NT2/D1 (cell line): ENCODE measurements at regions not wholly inside any gene's neighbourhood (a gene's known extent, or its start where the extent isn't known, plus 50 kb on each side); places are given as distances from the start of the nearest gene placed in this dataset.
"Not testable (repeated sequence)": the region's sequence is repeated elsewhere in the genome, so short reads cannot be mapped to it uniquely, and the experiment has no call there.

Source experiments
- DNase-seq: peaks from one replicate; pipeline ENCODE4 v3.0.0-alpha.2; 2011; ENCODE audit warnings: low read depth, low spot score
- H3K27me3 ChIP-seq: 2 replicates; pipeline ENCODE4 v1.6.0; 2011; ENCODE audit warnings: mild to moderate bottlenecking; ENCODE audit not compliant: insufficient read length, insufficient read depth
- H3K36me3 ChIP-seq: 2 replicates; pipeline ENCODE4 v1.6.1; 2011; ENCODE audit warnings: mild to moderate bottlenecking, low read length, mixed read lengths; ENCODE audit not compliant: insufficient read depth, insufficient read length
- H3K4me1 ChIP-seq: 2 replicates; pipeline ENCODE4 v1.5.1; 2011; ENCODE audit not compliant: insufficient read depth, insufficient read length
- H3K4me3 ChIP-seq: 2 replicates; pipeline ENCODE4 v1.5.1; 2011; ENCODE audit warnings: low read depth; ENCODE audit not compliant: insufficient read length
- H3K9ac ChIP-seq: 2 replicates; pipeline ENCODE4 v1.6.0; 2011; ENCODE audit warnings: low read depth; ENCODE audit not compliant: insufficient read length
- H3K9me3 ChIP-seq: 2 replicates; pipeline ENCODE4 v1.5.1; 2011; ENCODE audit warnings: mild to moderate bottlenecking, low read length; ENCODE audit not compliant: insufficient read depth
- SUZ12 ChIP-seq: IDR thresholded peaks from 2 replicates; pipeline ENCODE4 v1.6.1; 2011; ENCODE audit not compliant: insufficient read length, insufficient read depth; ENCODE audit errors: extremely low read depth
- YY1 ChIP-seq: IDR thresholded peaks from 2 replicates; pipeline ENCODE4 v1.6.1; 2011; ENCODE audit not compliant: insufficient read length, insufficient read depth
- ZNF274 ChIP-seq: IDR thresholded peaks from 2 replicates; pipeline ENCODE4 v1.6.1; 2011; ENCODE audit warnings: mild to moderate bottlenecking, low read depth, low read length

GRCh38 chr22:11620921-11621762 lies 3906.8 kb upstream of the OR11H1 start:
- not testable (repeated sequence) for H3K4me3 ChIP-seq, H3K4me1 ChIP-seq, H3K36me3 ChIP-seq, H3K9ac ChIP-seq, H3K9me3 ChIP-seq, DNase-seq, H3K27me3 ChIP-seq

- not testable (repeated sequence) for H3K27me3 ChIP-seq, DNase-seq, H3K9me3 ChIP-seq, H3K9ac ChIP-seq, H3K36me3 ChIP-seq, H3K4me3 ChIP-seq, H3K4me1 ChIP-seq
These were observed 3905.2 kb upstream of the OR11H1 start for GRCh38 chr22:11622774-11623173.

DNA sequence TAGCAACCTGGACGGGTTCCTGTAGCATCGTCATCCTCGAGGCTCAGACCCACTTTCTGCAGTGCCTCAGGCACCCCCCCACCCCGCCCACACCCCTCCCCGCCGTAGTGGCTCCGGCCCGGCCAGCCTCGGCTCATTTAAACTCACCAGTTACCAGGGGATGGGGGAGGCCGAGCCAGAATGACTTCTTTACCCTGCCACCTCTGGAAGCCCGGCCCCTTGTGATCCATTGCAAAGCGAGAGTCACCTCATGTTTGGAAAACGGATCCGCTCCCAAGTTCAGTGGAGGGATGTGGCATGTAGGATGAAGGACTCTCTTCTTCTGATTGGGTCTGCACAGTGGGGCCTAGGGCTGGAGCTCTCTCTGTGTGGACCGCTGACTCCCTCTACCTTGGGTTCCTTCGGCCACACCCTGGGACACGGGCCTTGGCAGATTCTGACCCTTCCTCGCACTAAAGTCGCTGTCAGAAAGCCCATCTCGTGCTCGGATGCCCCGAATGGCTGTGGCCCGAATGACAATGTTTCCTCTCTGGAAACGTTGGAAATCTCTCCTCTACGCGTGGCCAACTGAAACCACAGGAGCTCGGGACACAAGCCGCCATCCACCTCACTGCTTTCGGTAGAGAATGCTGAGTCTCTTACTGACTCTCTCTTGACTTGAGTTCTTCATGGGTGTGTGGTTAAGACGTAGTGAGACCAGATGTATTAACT lies 3902.1 kb upstream of the OR11H1 start:
- not testable (repeated sequence) for H3K4me1 ChIP-seq, DNase-seq, H3K27me3 ChIP-seq, H3K9ac ChIP-seq, H3K36me3 ChIP-seq, H3K4me3 ChIP-seq
- peaks cover 33% of the 10 kb centered on the region; the same call in 1 of the 2 replicates for H3K9me3 ChIP-seq

GRCh38 chr22:11626422-11626773 lies 3901.6 kb upstream of the OR11H1 start:
- DNase-seq: no peak

DNA sequence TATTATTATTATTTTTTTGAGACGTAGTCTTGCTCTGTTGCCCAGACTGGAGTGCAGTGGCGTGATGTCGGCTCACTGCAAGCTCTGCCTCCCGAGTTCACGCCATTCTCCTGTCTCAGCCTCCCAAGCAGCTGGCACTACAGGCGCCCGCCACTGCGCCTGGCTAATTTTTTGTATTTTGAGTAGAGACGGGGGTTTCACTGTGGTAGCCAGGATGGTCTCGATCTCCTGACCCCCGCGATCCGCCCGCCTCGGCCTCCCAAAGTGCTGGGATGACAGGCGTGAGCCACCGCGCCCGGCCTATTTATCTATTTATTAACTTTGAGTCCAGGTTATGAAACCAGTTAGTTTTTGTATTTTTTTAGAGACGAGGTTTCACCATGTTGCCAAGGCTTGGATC lies 3901.0 kb upstream of the OR11H1 start:
- peaks cover 33% of the 10 kb centered on the region; the same call in 1 of the 2 replicates for H3K9me3 ChIP-seq
- not testable (repeated sequence) for H3K4me1 ChIP-seq, H3K9ac ChIP-seq, DNase-seq, H3K4me3 ChIP-seq, H3K27me3 ChIP-seq, H3K36me3 ChIP-seq

More at GRCh38 chr22:11626422-11626773, 3901.6 kb upstream of the OR11H1 start:
- Histone ChIP-seq H3K4me3 (no peak overlapping the region), H3K9ac (no peak overlapping the region), H3K4me1 (no peaks in the 10 kb centered on the region), H3K9me3 (peaks cover 33% of the 10 kb centered on the region; the same call in 1 of the 2 replicates), H3K36me3 (no peaks in the 10 kb centered on the region), H3K27me3 (no peaks in the 10 kb centered on the region)
- TF ChIP-seq SUZ12: no peak
- no peak for TF ChIP-seq ZNF274
- no peak for TF ChIP-seq YY1

- Histone ChIP-seq H3K9me3 (peaks cover 33% of the 10 kb centered on the region; the same call in 1 of the 2 replicates), H3K4me1 (no peaks in the 10 kb centered on the region), H3K27me3 (no peaks in the 10 kb centered on the region), H3K9ac (no peak overlapping the region), H3K36me3 (no peaks in the 10 kb centered on the region), H3K4me3 (no peak overlapping the region)
- TF ChIP-seq YY1: no peak
- no peak for TF ChIP-seq SUZ12
- no peak for TF ChIP-seq ZNF274
- DNase-seq: no peak
These were observed 3900.6 kb upstream of the OR11H1 start for GRCh38 chr22:11627436-11627797.

DNA sequence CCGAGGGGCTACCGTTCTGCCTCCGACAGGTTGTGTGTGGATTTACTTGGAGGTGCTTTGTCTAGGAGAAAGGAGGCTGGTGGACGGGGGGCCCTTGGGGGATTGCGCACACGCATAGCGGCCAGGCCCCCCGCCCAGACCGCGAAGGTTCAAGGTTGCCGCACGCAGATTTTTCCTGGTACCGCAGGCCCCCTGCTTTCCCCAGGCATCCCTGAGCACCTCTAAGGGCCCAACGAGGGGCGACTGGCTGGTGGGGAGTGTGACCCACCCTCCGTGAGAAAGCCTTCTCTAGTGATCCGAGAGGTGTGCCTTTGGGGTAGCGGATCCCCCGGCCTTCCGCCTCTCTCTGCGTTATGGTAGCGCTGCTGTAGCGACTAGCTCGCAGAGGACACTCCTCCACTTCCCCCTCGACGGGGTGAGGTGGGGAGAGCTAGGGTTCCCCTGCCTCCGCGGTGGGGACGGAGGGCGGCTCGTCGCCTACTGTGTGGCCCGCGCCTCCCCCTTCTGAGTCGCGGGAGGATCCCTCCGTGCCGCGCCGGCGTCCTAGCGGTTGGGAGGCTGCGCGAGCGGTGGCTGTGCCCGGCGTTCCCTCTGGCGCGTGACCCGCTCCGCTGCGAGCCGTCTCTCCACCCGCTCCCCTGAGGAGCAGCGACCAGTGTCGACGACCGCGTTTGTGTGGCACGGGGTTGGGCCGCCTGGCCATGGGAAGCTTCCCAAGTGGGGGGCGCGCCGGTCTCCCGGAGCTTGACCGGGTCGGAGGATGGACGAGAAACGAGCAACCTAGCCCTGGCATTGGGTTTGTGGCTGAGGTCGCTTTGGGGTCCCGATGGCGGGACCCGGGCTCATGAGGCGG lies 3900.0 kb upstream of the OR11H1 start:
- H3K9me3 ChIP-seq: peaks cover 33% of the 10 kb centered on the region; the same call in 1 of the 2 replicates
- H3K4me3 ChIP-seq: no peak overlapping the region
- TF ChIP-seq SUZ12 (no peak), ZNF274 (no peak), YY1 (no peak)
- H3K9ac ChIP-seq: no peak overlapping the region
- DNase-seq: no peak
- H3K27me3 ChIP-seq: no peaks in the 10 kb centered on the region
- H3K4me1 ChIP-seq: no peaks in the 10 kb centered on the region
- H3K36me3 ChIP-seq: no peaks in the 10 kb centered on the region
